SH-SY5Y (cell line): ENCODE measurements at regions not wholly inside any gene's neighbourhood (a gene's known extent, or its start where the extent isn't known, plus 50 kb on each side); places are given as distances from the start of the nearest gene placed in this dataset.

ENCODE experiments used
- GATA2 ChIP-seq: IDR thresholded peaks from 2 replicates; pipeline ENCODE4 v1.6.1; 2011; ENCODE audit warnings: mild to moderate bottlenecking, low read depth, low read length
- GATA3 ChIP-seq: IDR thresholded peaks from 2 replicates; pipeline ENCODE4 v1.6.1; 2011; ENCODE audit warnings: low read depth, mild to moderate bottlenecking, low read length, moderate library complexity

DNA sequence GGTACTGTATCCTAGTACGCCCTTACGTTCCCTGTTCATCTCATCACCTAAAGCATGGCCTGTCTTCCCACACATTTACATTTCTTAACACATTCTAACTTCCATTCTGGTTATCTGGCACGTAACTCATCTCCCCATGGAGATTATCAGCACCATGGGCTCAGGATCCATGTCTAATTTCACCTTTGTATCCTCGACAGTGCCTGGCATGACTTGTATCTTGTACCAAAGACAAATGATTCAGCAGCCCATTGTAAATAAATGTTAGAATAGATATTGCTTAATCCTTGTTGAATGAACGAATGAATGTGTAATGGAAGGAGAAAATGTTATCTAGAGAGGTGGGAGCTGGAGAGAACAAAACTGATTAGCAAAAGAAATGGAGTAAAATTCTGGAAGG is 69.7 kb upstream of the TPM1 start:
- no peak for TF ChIP-seq GATA3
- no peak for TF ChIP-seq GATA2

DNA sequence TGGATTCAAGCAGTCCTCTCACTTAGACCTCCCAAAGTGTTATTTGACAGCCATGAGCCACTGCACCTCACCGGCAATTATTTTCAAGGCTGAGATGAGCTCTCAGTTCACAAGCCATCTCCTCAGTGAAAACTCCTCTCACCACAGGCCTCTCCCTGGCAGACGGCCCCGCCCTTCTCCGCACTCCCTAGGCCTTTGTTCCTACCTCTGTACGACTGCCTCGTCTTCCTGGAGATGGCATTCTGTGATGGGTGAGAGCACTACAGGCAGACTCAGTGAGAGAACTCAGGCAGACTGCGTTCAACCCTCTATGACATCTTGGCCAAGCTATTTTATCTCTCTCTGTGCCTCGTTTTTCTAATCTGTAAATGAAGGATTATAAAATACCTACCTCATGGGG is 67.0 kb upstream of the TPM1 start:
- TF ChIP-seq GATA3 (no peak), GATA2 (no peak)

DNA sequence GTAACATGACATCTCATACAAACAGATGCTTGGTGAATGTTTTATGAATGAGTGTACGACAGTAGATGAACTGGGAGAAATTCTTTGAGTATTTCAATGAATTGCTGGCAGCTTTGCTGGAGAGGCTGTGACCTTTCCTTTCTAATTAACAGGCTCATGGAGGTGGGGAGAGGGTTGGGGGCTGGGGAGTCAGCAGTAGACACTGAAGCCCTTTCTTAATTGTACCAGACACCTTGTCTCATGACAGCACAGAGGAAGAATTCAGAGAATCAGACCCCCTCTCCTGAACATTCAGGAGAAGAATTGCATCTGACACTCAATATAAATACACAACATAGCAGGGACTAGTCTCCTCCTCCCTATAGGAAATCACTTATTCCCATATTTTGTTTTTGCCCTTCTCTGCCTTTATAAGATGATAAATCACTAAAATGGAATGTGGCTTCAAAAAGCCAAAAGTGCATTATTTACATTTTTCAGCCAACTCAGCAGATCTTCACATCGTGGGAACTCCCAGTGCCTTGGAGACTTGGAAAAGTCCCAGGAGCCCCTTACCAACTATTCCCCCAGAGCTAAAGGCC is 66.2 kb upstream of the TPM1 start:
- TF ChIP-seq GATA2 (no peak), GATA3 (no peak)

DNA sequence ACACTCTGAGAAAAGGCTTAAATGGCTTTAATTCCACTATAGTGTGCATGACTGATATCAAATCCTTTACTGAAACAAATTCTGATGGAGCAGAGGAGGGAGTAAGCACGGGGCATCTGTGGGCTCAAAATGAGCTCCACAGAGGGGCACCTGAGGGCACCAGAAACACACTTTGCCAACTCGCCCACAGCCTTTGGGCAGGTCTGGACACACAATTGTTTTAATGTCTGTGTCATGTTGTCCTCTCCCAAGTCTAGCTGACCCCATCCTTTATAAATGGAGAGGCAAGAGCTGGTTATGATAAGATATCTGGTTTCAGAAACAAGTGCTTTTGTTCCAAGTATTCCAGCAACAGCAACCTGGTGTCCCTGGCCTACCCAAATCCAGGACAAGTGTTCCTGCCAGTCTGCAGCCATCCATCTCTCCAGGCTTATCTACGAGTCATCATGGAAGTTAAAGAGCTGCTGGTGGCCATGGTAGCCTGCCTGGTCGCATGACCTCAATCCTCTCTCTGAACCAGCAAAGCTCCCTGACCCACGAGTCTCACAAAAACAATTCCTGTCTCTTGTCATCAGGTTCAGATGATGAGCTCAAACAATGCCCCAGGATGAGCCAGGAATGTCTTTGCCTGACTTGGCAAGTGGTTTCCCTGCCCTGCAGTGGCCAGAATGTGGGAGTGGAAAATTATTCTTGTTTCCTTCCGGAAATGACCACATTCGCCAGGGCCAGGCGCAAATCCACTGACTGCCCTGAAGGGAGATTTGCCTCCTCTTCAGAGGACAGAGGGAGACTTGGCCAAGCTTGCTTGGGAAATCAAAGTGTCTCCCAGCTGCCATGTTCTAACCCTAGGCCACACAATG is 64.4 kb upstream of the TPM1 start:
- TF ChIP-seq GATA3 (no peak), GATA2 (no peak)

DNA sequence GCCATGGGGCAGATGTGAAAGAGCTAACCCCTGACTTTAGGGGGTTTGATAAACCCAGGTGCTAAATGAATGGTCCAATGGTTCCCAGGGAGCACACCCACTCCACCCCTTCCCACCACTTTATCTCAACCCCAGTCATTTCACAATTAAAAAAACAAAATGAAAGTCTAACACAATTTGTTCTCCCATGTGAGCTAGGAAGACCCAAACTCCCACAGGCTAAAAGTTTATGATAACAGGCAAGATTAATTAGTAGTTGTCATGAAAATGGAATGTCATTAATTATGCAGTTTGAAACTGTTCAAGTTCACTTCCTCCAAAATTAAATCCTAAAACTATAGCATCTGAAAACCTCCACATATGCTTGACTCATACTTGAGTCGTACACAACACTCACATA is 63.3 kb upstream of the TPM1 start:
- TF ChIP-seq GATA3 (no peak), GATA2 (no peak)

DNA sequence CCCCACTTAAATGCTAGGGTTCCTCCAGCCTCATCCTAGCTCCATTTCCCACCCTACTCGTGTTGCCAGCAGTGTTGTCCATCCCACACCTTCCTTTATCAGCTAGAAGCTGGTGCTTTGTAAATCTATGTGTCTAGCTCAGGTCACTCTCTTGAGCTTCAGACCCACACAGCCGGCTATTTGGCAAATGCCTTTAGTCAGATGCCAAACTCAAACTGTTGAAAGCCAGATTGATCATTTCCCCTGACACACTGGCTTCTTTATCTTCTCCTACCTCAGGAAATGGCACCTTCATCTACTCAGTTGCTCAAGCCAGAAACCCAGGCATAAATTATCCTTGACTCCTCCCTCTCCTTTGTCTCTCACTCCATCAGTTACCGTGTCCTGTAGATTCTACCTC is 61.5 kb upstream of the TPM1 start:
- no peak for TF ChIP-seq GATA2
- no peak for TF ChIP-seq GATA3

DNA sequence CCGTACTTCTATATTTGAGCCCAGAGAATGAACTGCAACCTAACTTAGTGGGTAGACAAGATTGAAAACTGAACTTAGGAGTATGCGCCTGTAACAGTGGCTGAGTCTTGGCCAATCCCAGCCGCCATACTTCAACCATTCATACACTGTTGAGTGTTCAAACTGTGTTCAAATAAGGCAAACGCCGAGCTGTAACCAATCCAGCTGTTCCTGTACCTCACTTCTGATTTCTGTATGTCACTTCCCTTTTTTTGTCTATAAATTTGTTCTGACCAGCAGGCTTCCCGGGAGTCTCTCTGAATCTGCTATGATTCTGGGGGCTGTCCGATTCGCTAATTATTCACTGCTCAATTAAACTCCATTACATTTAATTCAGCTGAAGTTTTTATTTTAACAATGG is 58.6 kb upstream of the TPM1 start:
- TF ChIP-seq GATA3 (no peak), GATA2 (no peak)

DNA sequence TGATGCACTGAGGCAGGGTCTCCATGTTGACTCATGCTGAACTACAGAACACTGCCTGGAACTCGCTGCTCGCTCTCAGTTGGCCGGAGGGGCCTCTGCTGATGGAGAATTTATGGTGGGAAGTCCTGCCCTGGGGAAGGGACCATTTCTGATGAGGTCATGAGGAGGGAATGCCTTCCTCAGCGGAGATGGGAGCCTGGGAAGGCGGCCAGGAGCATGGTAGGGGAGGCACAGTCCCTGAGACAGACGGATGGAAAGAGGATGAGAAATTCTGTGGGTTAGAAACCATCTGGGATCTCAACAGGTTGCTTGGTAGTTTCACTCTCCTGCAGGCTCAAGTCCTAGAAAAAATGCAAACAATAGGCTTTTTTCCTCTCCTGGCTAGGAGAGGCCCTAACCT is 56.8 kb upstream of the TPM1 start:
- TF ChIP-seq GATA3 (no peak), GATA2 (no peak)

DNA sequence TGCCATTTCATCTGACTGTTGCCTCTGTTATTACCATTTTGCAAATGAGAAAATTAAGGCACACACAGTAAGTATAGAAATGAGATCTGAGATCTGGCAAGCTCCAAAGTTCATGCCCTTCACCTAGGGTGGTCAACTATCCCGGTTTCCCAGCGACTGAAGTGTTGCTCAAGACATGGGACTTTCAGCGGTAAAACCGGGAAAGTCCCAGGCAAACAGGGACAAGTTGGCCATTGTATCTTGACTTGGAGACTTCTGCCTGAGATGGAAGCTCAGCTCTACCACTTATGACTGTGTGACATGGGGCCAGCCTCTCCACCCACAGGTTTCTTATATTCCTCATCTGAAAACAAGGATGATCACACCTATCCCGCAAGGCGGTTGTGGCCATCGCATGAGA is 55.6 kb upstream of the TPM1 start:
- TF ChIP-seq GATA2 (no peak), GATA3 (no peak)

DNA sequence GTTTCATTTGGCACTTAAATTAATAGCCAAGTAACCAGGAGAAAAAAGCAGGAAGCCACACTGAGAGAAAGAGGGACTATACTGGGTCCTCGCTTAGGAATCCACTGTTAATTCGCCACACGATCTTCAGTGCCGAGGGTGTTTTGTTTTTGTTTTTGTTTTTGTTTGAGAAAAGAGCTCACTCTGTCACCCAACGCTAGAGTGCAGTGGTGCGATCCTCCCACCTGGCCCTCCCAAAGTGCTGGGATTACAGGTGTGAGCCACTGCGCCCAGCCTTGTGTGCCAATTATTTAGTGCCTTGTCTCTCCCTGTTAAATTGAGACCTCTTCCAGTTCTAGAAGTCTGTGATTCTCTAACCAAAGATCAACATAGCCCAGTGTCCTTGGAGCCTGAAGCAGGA is 53.8 kb upstream of the TPM1 start:
- TF ChIP-seq GATA3 (no peak), GATA2 (no peak)

DNA sequence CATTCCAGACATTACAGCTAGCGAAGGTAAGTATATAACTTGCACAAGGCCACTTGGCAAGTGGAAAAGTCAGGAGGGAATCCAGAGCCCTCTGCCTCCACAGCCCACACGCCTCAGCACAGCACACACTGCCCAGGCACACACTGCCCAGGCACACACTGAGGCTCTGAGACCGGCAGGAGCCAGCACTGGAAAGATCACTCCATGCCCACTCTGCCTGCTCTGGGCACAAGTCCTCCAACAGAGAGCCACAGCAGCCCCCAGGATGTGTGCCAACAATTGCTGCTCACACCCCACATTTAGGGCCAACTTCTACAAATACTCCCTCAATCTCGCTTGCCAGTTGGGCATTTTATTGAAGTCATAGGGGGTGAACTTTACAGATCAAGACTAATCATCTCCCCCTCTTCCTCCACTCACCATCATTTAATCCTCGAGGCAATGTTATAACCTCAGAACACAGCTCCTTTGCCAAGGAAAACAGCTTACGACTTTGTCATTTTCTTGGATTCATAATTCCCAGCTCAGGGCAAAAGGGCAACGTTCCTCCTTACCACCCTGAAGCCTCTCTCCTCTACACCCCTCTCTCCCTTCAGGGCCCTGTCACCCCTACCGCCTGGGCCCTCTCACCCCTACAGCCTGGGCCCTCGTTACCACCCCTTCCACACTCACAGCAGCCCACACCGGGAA is 53.0 kb upstream of the TPM1 start:
- TF ChIP-seq GATA2, result no peak
- TF ChIP-seq GATA3, result no peak

DNA sequence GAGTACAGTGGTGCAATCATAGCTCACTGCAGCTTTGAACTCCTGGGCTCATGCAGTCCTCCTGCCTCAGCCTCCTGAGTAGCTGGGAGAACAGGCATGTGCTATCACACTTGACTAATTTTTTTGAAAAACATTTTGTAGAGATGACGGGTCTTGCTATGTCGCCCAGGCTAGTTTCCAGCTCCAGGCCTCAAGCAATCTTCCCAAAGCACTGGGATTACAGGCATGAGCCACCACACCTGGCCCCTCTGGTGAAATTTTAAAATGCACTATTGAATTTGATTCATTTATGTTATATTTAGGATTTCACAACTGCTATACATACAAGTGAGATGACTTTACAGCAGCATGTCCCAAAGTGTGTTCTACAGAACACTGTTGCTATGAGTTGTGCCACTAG is 50.8 kb upstream of the TPM1 start:
- no peak for TF ChIP-seq GATA3
- TF ChIP-seq GATA2, result no peak

DNA sequence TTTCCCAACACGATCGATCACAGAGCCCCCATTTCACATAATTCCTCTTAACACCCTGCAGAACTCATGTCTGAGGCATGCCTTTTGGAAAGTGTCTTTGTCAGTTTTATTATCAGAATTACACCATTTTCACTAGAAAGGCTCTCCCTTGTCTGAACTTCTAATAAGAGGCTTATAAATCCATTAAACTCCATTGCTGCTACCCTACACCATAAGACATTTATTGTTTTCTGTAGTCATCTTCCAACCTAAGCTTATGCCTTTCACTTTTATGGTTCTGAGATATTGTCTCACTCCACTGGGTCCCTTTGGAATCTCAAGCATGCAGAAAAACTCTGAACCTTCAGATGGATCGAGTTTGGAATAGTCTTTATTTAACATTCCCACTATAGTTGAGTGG is 50.2 kb upstream of the TPM1 start:
- TF ChIP-seq GATA3, result no peak
- TF ChIP-seq GATA2, result no peak
